GM23248 (cell line): ENCODE measurements at regions not wholly inside any gene's neighbourhood (a gene's known extent, or its start where the extent isn't known, plus 50 kb on each side); places are given as distances from the start of the nearest gene placed in this dataset.
A peak's percentile ranks its signal among the peaks of the same experiment; 100 is the strongest.

ENCODE experiments used
- DNase-seq: peaks from one replicate; pipeline ENCODE4 v3.0.0-alpha.2; 2015
- H2AFZ ChIP-seq: fragments of 200-600 bp; sonication (generic); 2 replicates; pipeline ENCODE4 v1.6.1; 2016; ENCODE audit warnings: antibody characterized with exemption
- H3F3A ChIP-seq: fragments of 200-600 bp; sonication (generic); 2 replicates; pipeline ENCODE4 v1.6.1; 2016; ENCODE audit warnings: mild to moderate bottlenecking, antibody characterized with exemption, mixed run types; ENCODE audit not compliant: insufficient read depth
- H3K27ac ChIP-seq: fragments of 200-600 bp; sonication (generic); 2 replicates; pipeline ENCODE4 v1.5.1; 2016; ENCODE audit warnings: mild to moderate bottlenecking
- H3K27me3 ChIP-seq: fragments of 200-600 bp; sonication (generic); replicated peaks from 2 replicates; pipeline ENCODE4 v1.6.1; 2016; ENCODE audit warnings: mild to moderate bottlenecking; ENCODE audit not compliant: insufficient read depth
- H3K36me3 ChIP-seq: fragments of 200-600 bp; sonication (generic); 2 replicates; pipeline ENCODE4 v1.6.1; 2016; ENCODE audit warnings: low read depth, mild to moderate bottlenecking
- H3K4me1 ChIP-seq: fragments of 200-600 bp; sonication (generic); 2 replicates; pipeline ENCODE4 v1.6.1; 2016; ENCODE audit warnings: mild to moderate bottlenecking; ENCODE audit not compliant: insufficient read depth
- H3K4me2 ChIP-seq: fragments of 200-600 bp; sonication (generic); one replicate; pipeline ENCODE4 v1.6.1; 2016; ENCODE audit warnings: mild to moderate bottlenecking; ENCODE audit not compliant: unreplicated experiment
- H3K4me3 ChIP-seq: fragments of 200-600 bp; sonication (generic); 2 replicates; pipeline ENCODE4 v1.5.1; 2016; ENCODE audit warnings: mild to moderate bottlenecking
- H3K79me2 ChIP-seq: fragments of 200-600 bp; sonication (generic); 2 replicates; pipeline ENCODE4 v1.6.1; 2016; ENCODE audit warnings: mild to moderate bottlenecking; ENCODE audit not compliant: insufficient read depth
- H3K9ac ChIP-seq: fragments of 200-600 bp; sonication (generic); 2 replicates; pipeline ENCODE4 v1.6.1; 2016; ENCODE audit warnings: mild to moderate bottlenecking
- H3K9me2 ChIP-seq: fragments of 200-600 bp; sonication (generic); 2 replicates; pipeline ENCODE4 v1.6.1; 2016; ENCODE audit warnings: mixed run types, mild to moderate bottlenecking, moderate library complexity; ENCODE audit not compliant: insufficient read depth
- H3K9me3 ChIP-seq: fragments of 200-600 bp; sonication (generic); one replicate; pipeline ENCODE4 v1.6.1; 2017; ENCODE audit warnings: low read depth
- H4K20me1 ChIP-seq: fragments of 200-600 bp; sonication (generic); 2 replicates; pipeline ENCODE4 v1.6.0; 2016; ENCODE audit not compliant: insufficient read depth
- EZH2 ChIP-seq: fragments of 200-600 bp; sonication (generic); IDR thresholded peaks from 2 replicates; pipeline ENCODE4 v1.6.1; 2018; ENCODE audit warnings: antibody characterized with exemption, mild to moderate bottlenecking; ENCODE audit not compliant: insufficient read depth, poor library complexity, severe bottlenecking
- EZH2phosphoT487 ChIP-seq: fragments of 200-600 bp; sonication (generic); IDR thresholded peaks from 2 replicates; pipeline ENCODE4 v1.6.1; 2018; ENCODE audit warnings: antibody characterized with exemption, moderate library complexity, mild to moderate bottlenecking, low read depth; ENCODE audit not compliant: insufficient read depth
- WGBS, 2 experiments: methylation state at CpG; one replicate each; pipeline ENCODE4 v1.1.6; 2015 to 2017; ENCODE audit warnings: low lambda C conversion rate in 2 of 2, low coverage in 1 of 2; ENCODE audit errors: missing lambda C conversion rate in 2 of 2; 5-methylcytosine and 5-hydroxymethylcytosine counted together
- in situ Hi-C: fragments of 300-500 bp; cut with MboI; formaldehyde crosslinking; loops from 2 replicates; pipeline ENCODE4 v1.15.0; 2020

GRCh38 chr12:90520002-90520734 lies 434.8 kb downstream of the CCER1 start:
- in situ Hi-C loops = no loop called here
- H3K27ac ChIP-seq = no peak overlapping the region
- no peaks in the 10 kb centered on the region for H3K36me3 ChIP-seq
- peaks cover 10% of the 10 kb centered on the region for H3K4me1 ChIP-seq
- no peak overlapping the region for H3K9ac ChIP-seq
- H3K4me2 ChIP-seq = no peak overlapping the region
- TF ChIP-seq EZH2phosphoT487 = no peak
- no peak for TF ChIP-seq EZH2
- 0 out of 2 replicates have a peak, but pooled peaks cover 1% of the 10 kb centered on the region for H3F3A ChIP-seq
- no peaks in the 10 kb centered on the region for H4K20me1 ChIP-seq
- WGBS, 2 experiments = 47 to 54% methylated on average over 3 of the region's 3 CpGs
- H3K4me3 ChIP-seq = no peak overlapping the region
- no peak for DNase-seq
- H3K9me2 ChIP-seq = no peaks in the 10 kb centered on the region
- no peaks in the 10 kb centered on the region for H3K27me3 ChIP-seq
- no peaks in the 10 kb centered on the region for H3K9me3 ChIP-seq
- H3K79me2 ChIP-seq = no peaks in the 10 kb centered on the region
- no peak overlapping the region for H2AFZ ChIP-seq

GRCh38 chr12:90519285-90519684 lies 435.7 kb downstream of the CCER1 start:
- H3K27ac ChIP-seq = no peak overlapping the region
- TF ChIP-seq EZH2phosphoT487 (no peak), EZH2 (no peak)
- no peak for DNase-seq
- no peak overlapping the region for H3K4me3 ChIP-seq
- H3K4me1 ChIP-seq = peaks cover 19% of the 10 kb centered on the region
- H2AFZ ChIP-seq = no peak overlapping the region
- H3K9ac ChIP-seq = no peak overlapping the region
- H3F3A ChIP-seq = 0 out of 2 replicates have a peak, but pooled peaks cover 4% of the 10 kb centered on the region
- H3K9me2 ChIP-seq = no peaks in the 10 kb centered on the region
- no peak overlapping the region for H3K4me2 ChIP-seq
- in situ Hi-C loops = no loop called here
- no peaks in the 10 kb centered on the region for H3K9me3 ChIP-seq
- H3K27me3 ChIP-seq = no peaks in the 10 kb centered on the region
- no peaks in the 10 kb centered on the region for H3K79me2 ChIP-seq
- no peaks in the 10 kb centered on the region for H3K36me3 ChIP-seq
- no peaks in the 10 kb centered on the region for H4K20me1 ChIP-seq

- H3F3A ChIP-seq = peaks cover 11% of the 10 kb centered on the region
- peak overlapping the region; percentile 12; the same call in 1 of the 2 replicates for H2AFZ ChIP-seq
- no peaks in the 10 kb centered on the region for H3K36me3 ChIP-seq
- in situ Hi-C loops = no loop called here
- no peaks in the 10 kb centered on the region for H4K20me1 ChIP-seq
- peaks cover 23% of the 10 kb centered on the region for H3K4me1 ChIP-seq
- H3K9me2 ChIP-seq = no peaks in the 10 kb centered on the region
- peak; percentile 40 for DNase-seq
- no peaks in the 10 kb centered on the region for H3K79me2 ChIP-seq
- 15 to 18% methylated on average over 2 of the region's 2 CpGs for WGBS, 2 experiments
- no peak overlapping the region for H3K9ac ChIP-seq
- no peak overlapping the region; the same call in 1 of the 2 replicates for H3K27ac ChIP-seq
- peak overlapping the region; percentile 64 for H3K4me2 ChIP-seq
- peak overlapping the region; percentile 34 for H3K4me3 ChIP-seq
- H3K27me3 ChIP-seq = no peaks in the 10 kb centered on the region
- H3K9me3 ChIP-seq = no peaks in the 10 kb centered on the region
- TF ChIP-seq EZH2phosphoT487 (no peak), EZH2 (no peak)
Measured at GRCh38 chr12:90515199-90516175, 439.5 kb downstream of the CCER1 start.

DNA sequence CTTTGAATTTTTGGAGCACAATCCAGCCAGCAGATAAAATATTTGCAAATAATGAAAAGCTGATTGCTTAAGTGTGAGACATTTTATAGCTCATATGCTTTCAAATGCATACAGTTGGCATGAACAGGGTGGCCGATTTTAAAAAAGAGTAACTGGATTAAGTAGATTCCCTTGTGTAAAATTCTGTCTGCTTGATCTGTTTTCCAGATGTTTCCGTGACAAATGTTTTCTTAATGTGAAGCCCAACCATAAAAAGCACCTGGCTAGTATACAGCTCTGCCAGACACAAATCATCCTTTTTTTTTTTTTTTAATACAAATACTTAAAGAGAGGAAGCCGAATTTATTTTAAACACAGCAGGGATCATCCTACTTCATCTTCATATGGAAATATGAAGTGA lies 440.7 kb downstream of the CCER1 start:
- H3K4me3 ChIP-seq = no peak overlapping the region
- no peaks in the 10 kb centered on the region for H4K20me1 ChIP-seq
- H3K4me2 ChIP-seq = peak overlapping the region; percentile 19
- no peak overlapping the region for H3K9ac ChIP-seq
- H3K79me2 ChIP-seq = no peaks in the 10 kb centered on the region
- no peaks in the 10 kb centered on the region for H3K27me3 ChIP-seq
- in situ Hi-C loops = no loop called here
- H3K4me1 ChIP-seq = peaks cover 23% of the 10 kb centered on the region
- peak; percentile 26 for DNase-seq
- no peak overlapping the region for H2AFZ ChIP-seq
- peaks cover 11% of the 10 kb centered on the region for H3F3A ChIP-seq
- H3K27ac ChIP-seq = no peak overlapping the region
- no peaks in the 10 kb centered on the region for H3K36me3 ChIP-seq
- TF ChIP-seq EZH2phosphoT487 = no peak
- no peak for TF ChIP-seq EZH2
- H3K9me2 ChIP-seq = no peaks in the 10 kb centered on the region
- H3K9me3 ChIP-seq = no peaks in the 10 kb centered on the region
- WGBS, 2 experiments = 13 to 19% methylated on average over 3 of the region's 3 CpGs
